ENCODE measurements at regions not wholly inside any gene's neighbourhood (a gene's known extent, or its start where the extent isn't known, plus 50 kb on each side); places are given as distances from the start of the nearest gene placed in this dataset.

- no peak overlapping the region for H3K4me2 ChIP-seq (ENCODE audit: low read depth, low read length)
- no peak overlapping the region for H2BK120ac ChIP-seq (ENCODE audit: low read depth, low read length)
- H4K91ac ChIP-seq (ENCODE audit: insufficient read depth, low read depth, low read length): no peak overlapping the region
- H4K5ac ChIP-seq (ENCODE audit: low read depth, low read length): no peak overlapping the region
- no peak overlapping the region for H3K14ac ChIP-seq (replicated peaks; ENCODE audit: low read depth, low read length)
- H3K9me3 ChIP-seq (ENCODE audit: control insufficient read depth, insufficient read depth, low read length): no peaks in the 10 kb centered on the region
- no peaks in the 10 kb centered on the region for H3K79me1 ChIP-seq (ENCODE audit: low read depth in 1 of 2, low read length in 2 of 2)
- no peak overlapping the region for H2AK5ac ChIP-seq (ENCODE audit: low read depth, low read length)
- ATAC-seq (ENCODE audit: low read depth) (no peak), DNase-seq (no peak)
- H3K27ac ChIP-seq (ENCODE audit: insufficient read depth, low read length): no peak overlapping the region
- H3K9ac ChIP-seq (ENCODE audit: low read depth, low read length): no peak overlapping the region
- no peak overlapping the region for H2BK15ac ChIP-seq (ENCODE audit: low read depth, low read length)
- H4K20me1 ChIP-seq (ENCODE audit: insufficient read depth, low read length): no peaks in the 10 kb centered on the region
- intact Hi-C loops (cut with micrococcal nuclease): no loop called here
- H2AFZ ChIP-seq (replicated peaks; ENCODE audit: low read length, poor library complexity): no peak overlapping the region
- ChIA-PET POLR2A (ENCODE audit: unreplicated experiment) (no interaction called here), CTCF (no interaction called here)
- 75% methylated on average over 1 of the region's 4 CpGs; no CpG with 5 or more reads in 1 of the 2 experiments for WGBS, 2 experiments (ENCODE audit: extremely low coverage in 2 of 2, insufficient read length in 1 of 2)
- H2BK20ac ChIP-seq (ENCODE audit: low read depth, low read length): no peak overlapping the region
- TF ChIP-seq MAZ (IDR thresholded peaks at IDR 0.05; ENCODE audit: borderline replicate concordance, low read depth, low read length) (no peak), USF2 (IDR thresholded peaks at IDR 0.05; ENCODE audit: low read depth, low read length) (no peak), CEBPB (IDR thresholded peaks at IDR 0.05; ENCODE audit: low read depth, low read length) (no peak)
- no peak overlapping the region for H2BK5ac ChIP-seq (ENCODE audit: low read depth, low read length, poor library complexity, severe bottlenecking)
- no peak overlapping the region for H3K18ac ChIP-seq (ENCODE audit: low read depth, low read length)
- H3K9me1 ChIP-seq (ENCODE audit: insufficient read depth, low read length): 0 out of 2 replicates have a peak, but pooled peaks cover 2% of the 10 kb centered on the region
- in situ Hi-C loops (cut with MboI; ENCODE audit: low sequenced_read_pairs): no loop called here
- no peak overlapping the region for H3K56ac ChIP-seq (ENCODE audit: extremely low read depth, insufficient read depth, low read length)
- no peak overlapping the region for H3K23ac ChIP-seq (ENCODE audit: low read depth, low read length)
- H3K4me1 ChIP-seq (ENCODE audit: control insufficient read depth, insufficient read depth, low read length): peaks cover 5% of the 10 kb centered on the region
- H3K4ac ChIP-seq (ENCODE audit: low read depth, low read length): no peak overlapping the region
- H3K4me3 ChIP-seq (ENCODE audit: insufficient read depth, low read depth, low read length): no peak overlapping the region
- BruUV-seq (replicated peaks): no TSS peak
- H4K8ac ChIP-seq (ENCODE audit: low read depth in 2 of 2, low read length in 2 of 2): no peak overlapping the region
- H2AK9ac ChIP-seq (replicated peaks; ENCODE audit: low read depth, low read length, poor library complexity): no peak overlapping the region
- no peaks in the 10 kb centered on the region for H3K36me3 ChIP-seq (ENCODE audit: control insufficient read depth, insufficient read depth, low read length)
- dilution Hi-C loops (cut with HindIII; ENCODE audit: low sequenced_read_pairs, unreplicated experiment): no loop called here
- H3K27me3 ChIP-seq (ENCODE audit: control insufficient read depth, insufficient read depth, low read length): peaks cover 7% of the 10 kb centered on the region; the same call in 1 of the 2 replicates
Observed at GRCh38 chr16:14358697-14359305, 271.3 kb downstream of the PARN start.
